ENCODE measurements at regions not wholly inside any gene's neighbourhood (a gene's known extent, or its start where the extent isn't known, plus 50 kb on each side); places are given as distances from the start of the nearest gene placed in this dataset.
"Not testable (repeated sequence)": the region's sequence is repeated elsewhere in the genome, so short reads cannot be mapped to it uniquely, and the experiment has no call there.

DNA sequence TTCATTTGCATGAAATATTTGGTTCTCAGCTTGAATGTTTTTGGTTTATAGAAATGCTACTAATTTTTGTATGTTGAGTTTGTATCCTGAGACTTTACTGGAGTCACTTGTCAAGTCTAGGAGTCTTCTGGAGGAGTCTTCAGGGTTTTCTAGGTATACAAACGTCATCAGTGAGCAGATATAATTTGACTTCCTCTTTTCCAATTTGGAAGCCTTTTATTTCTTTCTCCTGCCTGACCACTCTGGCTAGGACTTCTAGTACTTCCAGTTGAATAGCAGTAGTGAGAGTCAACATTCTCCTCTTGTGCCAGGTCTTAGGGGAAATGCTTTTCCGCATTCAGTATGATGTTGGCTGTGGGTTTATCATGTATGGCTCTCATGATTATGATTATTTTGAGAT, 55.4 kb upstream of the THUMPD2 start:
- no peak for TF ChIP-seq EP300 (IDR thresholded peaks at IDR 0.05)
- TF ChIP-seq POLR2A (IDR thresholded peaks at IDR 0.05): no peak
- TF ChIP-seq, protein P1, sequence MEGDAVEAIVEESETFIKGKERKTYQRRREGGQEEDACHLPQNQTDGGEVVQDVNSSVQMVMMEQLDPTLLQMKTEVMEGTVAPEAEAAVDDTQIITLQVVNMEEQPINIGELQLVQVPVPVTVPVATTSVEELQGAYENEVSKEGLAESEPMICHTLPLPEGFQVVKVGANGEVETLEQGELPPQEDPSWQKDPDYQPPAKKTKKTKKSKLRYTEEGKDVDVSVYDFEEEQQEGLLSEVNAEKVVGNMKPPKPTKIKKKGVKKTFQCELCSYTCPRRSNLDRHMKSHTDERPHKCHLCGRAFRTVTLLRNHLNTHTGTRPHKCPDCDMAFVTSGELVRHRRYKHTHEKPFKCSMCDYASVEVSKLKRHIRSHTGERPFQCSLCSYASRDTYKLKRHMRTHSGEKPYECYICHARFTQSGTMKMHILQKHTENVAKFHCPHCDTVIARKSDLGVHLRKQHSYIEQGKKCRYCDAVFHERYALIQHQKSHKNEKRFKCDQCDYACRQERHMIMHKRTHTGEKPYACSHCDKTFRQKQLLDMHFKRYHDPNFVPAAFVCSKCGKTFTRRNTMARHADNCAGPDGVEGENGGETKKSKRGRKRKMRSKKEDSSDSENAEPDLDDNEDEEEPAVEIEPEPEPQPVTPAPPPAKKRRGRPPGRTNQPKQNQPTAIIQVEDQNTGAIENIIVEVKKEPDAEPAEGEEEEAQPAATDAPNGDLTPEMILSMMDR (IDR thresholded peaks at IDR 0.05): no peak
- TF ChIP-seq POLR2AphosphoS5 (IDR thresholded peaks at IDR 0.05): no peak
- H3K27ac ChIP-seq: no peak overlapping the region
- WGBS: 88% methylated on average over 2 of the region's 2 CpGs
- peaks cover 4% of the 10 kb centered on the region for H3K9me3 ChIP-seq
- H3K27me3 ChIP-seq: no peaks in the 10 kb centered on the region
- H3K4me3 ChIP-seq: no peak overlapping the region
- no peak for DNase-seq (ENCODE audit: low spot score in 2 of 2)
- H3K36me3 ChIP-seq: no peaks in the 10 kb centered on the region
- H3K4me1 ChIP-seq: no peaks in the 10 kb centered on the region

DNA sequence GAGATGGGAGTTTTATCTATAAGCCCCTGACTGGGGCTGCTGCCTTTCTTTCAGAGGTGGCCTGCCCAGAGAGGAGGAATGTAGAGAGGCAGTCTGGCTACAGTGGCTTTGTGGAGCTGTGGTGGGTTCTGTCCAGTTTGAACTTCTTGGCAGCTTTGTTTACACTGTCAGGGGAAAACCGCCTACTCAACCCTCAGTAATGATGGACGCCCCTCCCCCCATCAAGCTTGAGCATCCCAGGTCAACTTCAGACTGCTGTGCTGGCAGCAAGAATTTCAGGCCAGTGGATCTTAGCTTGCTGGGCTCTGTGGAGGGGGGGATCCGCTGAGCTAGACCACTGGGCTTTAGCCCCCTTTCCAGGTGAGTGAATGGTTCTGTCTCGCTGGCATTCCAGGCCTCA, 51.6 kb upstream of the THUMPD2 start:
- H3K9me3 ChIP-seq; H3K4me1 ChIP-seq; DNase-seq (ENCODE audit: low spot score in 2 of 2); H3K4me3 ChIP-seq; H3K27me3 ChIP-seq; H3K36me3 ChIP-seq; H3K27ac ChIP-seq: not testable (repeated sequence)
- WGBS: 97% methylated on average over 4 of the region's 4 CpGs

All from suprapubic skin (tissue), 4 donors.